Fibroblast of villous mesenchyme (primary cell): ENCODE measurements at regions not wholly inside any gene's neighbourhood (a gene's known extent, or its start where the extent isn't known, plus 50 kb on each side); places are given as distances from the start of the nearest gene placed in this dataset.

Experiments used
- DNase-seq: peaks from one replicate; pipeline ENCODE4 v3.0.0-alpha.2; 2010; ENCODE audit warnings: low read depth
- H3K4me3 ChIP-seq: 2 replicates; pipeline ENCODE4 v1.5.1; 2011; ENCODE audit warnings: low read depth, mild to moderate bottlenecking, low read length
- CTCF ChIP-seq: IDR thresholded peaks from 2 replicates; pipeline ENCODE4 v1.5.1; 2012; ENCODE audit warnings: low read depth, mild to moderate bottlenecking, low read length; ENCODE audit not compliant: insufficient read depth

- no peak overlapping the region for H3K4me3 ChIP-seq
- no peak for DNase-seq
- TF ChIP-seq CTCF, result no peak
Measured at GRCh38 chr1:81225789-81226602, 574.7 kb upstream of the ADGRL2 start.

DNA sequence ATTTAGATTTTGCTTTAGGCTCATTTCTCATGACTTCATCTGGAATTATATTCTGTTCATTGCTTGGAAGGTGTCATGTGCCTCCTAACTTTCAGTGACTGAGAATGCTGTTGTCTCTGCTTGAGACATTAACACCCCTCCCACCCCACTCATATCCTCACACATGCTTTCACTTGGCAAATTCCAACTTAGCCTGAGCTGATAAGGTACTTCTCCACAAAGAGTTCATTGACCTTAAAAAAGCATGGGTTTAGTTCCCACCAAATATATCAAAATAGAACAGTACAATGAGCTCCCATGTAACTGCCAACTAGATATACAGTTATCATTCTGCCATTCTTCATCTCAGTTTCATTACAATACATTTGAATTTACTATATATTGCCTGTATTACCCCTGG lies 576.5 kb upstream of the ADGRL2 start:
- TF ChIP-seq CTCF, result no peak
- DNase-seq, result no peak
- no peak overlapping the region for H3K4me3 ChIP-seq

GRCh38 chr1:81221564-81221963 lies 579.2 kb upstream of the ADGRL2 start:
- DNase-seq, result no peak
- no peak for TF ChIP-seq CTCF
- no peak overlapping the region for H3K4me3 ChIP-seq

GRCh38 chr1:81220614-81221071 lies 580.1 kb upstream of the ADGRL2 start:
- H3K4me3 ChIP-seq, result no peak overlapping the region
- no peak for DNase-seq
- TF ChIP-seq CTCF, result no peak

DNA sequence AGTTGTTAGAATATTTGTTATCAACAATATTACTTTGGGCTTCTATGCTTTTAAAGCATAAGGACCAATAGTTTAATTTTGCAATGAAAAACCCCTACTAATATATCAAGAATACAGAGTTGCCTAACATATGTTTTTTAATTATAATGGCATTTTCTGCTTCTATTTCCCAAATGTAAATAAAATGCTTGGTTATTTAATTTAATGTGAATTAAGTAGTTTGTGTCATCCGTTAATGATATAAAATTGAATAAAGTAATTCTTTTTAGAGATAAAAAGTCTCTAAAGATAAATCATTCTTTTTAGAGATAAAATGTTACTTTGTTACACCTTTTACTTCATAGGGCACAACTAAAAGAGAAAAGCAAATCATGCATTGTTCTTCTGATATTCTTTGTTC lies 583.7 kb upstream of the ADGRL2 start:
- no peak for TF ChIP-seq CTCF
- H3K4me3 ChIP-seq, result no peak overlapping the region
- no peak for DNase-seq

GRCh38 chr1:81213279-81213678 lies 587.5 kb upstream of the ADGRL2 start:
- TF ChIP-seq CTCF, result no peak
- DNase-seq, result no peak
- H3K4me3 ChIP-seq, result no peak overlapping the region

GRCh38 chr1:81209461-81209860 lies 591.3 kb upstream of the ADGRL2 start:
- DNase-seq, result no peak
- no peak for TF ChIP-seq CTCF

More at GRCh38 chr1:81209461-81209860, 591.3 kb upstream of the ADGRL2 start:
- no peak overlapping the region for H3K4me3 ChIP-seq
